ENCODE measurements at regions not wholly inside any gene's neighbourhood (a gene's known extent, or its start where the extent isn't known, plus 50 kb on each side); places are given as distances from the start of the nearest gene placed in this dataset.

DNA sequence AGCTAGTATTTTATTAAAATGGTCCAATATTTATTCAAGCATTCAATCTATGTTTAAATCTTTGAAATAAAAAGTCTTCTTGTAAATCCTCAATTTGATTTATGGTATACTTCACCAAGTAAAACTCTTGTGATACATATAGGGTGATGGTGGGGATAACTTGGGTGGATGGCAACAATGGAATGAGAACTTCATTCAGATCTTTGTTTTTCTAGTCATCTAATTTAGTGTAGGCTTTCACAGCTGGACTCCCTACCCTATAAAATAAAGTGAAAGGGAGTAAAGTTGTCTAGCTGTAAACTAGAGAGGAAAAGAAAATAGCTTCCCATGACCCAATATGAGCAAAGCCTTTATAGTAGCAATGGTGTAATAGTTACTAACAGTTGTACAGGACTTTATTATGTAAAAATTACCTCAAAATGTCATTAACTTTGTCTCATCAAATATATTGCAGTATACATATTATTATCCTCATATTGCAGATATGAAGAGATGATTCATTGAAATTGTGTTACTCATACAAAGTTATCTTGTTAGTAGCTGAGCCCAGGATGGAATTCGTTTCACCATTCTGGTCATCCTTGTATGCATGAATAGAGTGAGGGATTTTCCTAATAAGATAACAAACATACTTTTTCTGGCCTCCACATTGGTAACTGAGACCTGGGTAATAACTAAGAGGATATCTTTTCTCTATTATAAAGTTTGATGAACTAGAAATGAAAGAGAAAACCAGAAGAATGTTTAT lies 1377.7 kb upstream of the ADGRL4 start:
- Histone ChIP-seq H3K4me1 (no peaks in the 10 kb centered on the region), H3K4me3 (no peak overlapping the region), H3K27me3 (no peaks in the 10 kb centered on the region), H3K9me3 (peaks cover 0 to 17% (median 3%) of the 10 kb centered on the region in 11 donors), H3K36me3 (no peaks in the 10 kb centered on the region), H3K27ac (no peak overlapping the region)
- WGBS, 2 donors = 61 to 79% methylated on average over 1 of the region's 1 CpG
- intact Hi-C loops (cut with DNase I) = no loop called here
- ATAC-seq (no peak), DNase-seq (no peak)
- TF ChIP-seq CTCF (IDR thresholded peaks at IDR 0.05) = no peak

DNA sequence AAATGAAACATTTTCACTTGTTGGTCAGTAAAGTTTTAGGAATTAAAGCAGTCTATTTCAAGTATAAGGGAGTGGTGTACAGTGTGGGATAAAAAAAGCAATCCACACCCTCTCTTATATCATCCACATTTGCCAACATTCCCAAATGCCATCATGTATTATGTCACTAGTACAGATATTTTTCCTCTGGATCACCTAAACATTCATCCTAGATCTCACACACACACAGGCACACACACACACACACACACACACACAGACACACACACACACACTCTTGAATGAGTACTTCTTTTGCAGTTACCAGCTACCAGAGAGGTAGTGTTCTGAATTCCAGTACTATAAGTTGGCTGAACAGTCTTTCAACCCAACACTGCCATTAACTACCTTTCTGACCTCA lies 1369.1 kb upstream of the ADGRL4 start:
- no peak overlapping the region for H3K4me3 ChIP-seq
- H3K27me3 ChIP-seq = no peaks in the 10 kb centered on the region
- intact Hi-C loops (cut with DNase I) = no loop called here
- no peaks in the 10 kb centered on the region for H3K4me1 ChIP-seq
- H3K27ac ChIP-seq = no peak overlapping the region
- no peak for TF ChIP-seq CTCF (IDR thresholded peaks at IDR 0.05)
- ATAC-seq = peak in 3 of 8 donors; percentile 42 to 81 (median 50)
- DNase-seq = no peak
- H3K9me3 ChIP-seq = no peaks in the 10 kb centered on the region
- no peaks in the 10 kb centered on the region for H3K36me3 ChIP-seq

- no peak overlapping the region for H3K27ac ChIP-seq
- DNase-seq (no peak), ATAC-seq (no peak)
- H3K36me3 ChIP-seq = no peaks in the 10 kb centered on the region
- no peak for TF ChIP-seq CTCF (IDR thresholded peaks at IDR 0.05)
- H3K9me3 ChIP-seq = no peaks in the 10 kb centered on the region
- intact Hi-C loops (cut with DNase I) = no loop called here
- H3K27me3 ChIP-seq = no peaks in the 10 kb centered on the region
- H3K4me3 ChIP-seq = no peak overlapping the region
- WGBS, 2 donors = 73 to 79% methylated on average over 1 of the region's 1 CpG
- H3K4me1 ChIP-seq = no peaks in the 10 kb centered on the region
Observed at GRCh38 chr1:80375109-80375508, 1368.6 kb upstream of the ADGRL4 start.

- ATAC-seq = no peak
- Histone ChIP-seq H3K9me3 (peaks cover 0 to 12% (median 0%) of the 10 kb centered on the region in 11 donors), H3K4me3 (no peak overlapping the region), H3K36me3 (no peaks in the 10 kb centered on the region), H3K4me1 (no peaks in the 10 kb centered on the region), H3K27me3 (no peaks in the 10 kb centered on the region), H3K27ac (no peak overlapping the region)
- no peak for DNase-seq
- intact Hi-C loops (cut with DNase I) = no loop called here
- WGBS, 2 donors = 83 to 85% methylated on average over 3 of the region's 3 CpGs
- no peak for TF ChIP-seq CTCF (IDR thresholded peaks at IDR 0.05)
Observed at GRCh38 chr1:80369780-80370179, 1363.2 kb upstream of the ADGRL4 start.
